ENCODE measurements at regions not wholly inside any gene's neighbourhood (a gene's known extent, or its start where the extent isn't known, plus 50 kb on each side); places are given as distances from the start of the nearest gene placed in this dataset.

DNA sequence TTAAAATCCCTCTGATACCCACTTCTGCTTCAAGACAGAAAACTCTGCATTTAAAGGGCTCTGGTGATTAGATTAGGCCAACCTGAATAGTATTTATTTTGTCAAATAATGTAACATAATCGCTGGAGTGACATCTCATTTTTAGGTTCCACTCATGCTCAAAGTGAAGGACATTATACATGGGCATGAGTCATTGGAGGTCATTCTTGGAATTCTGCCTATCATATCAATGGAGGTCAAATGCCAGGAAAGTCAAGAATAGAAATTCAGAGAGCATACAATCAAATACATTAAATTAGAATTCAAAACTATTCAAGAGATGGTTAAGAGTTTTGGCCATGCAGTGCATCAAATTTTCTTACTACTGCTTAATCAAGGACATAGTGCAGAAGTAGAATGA is 50.8 kb upstream of the PRSS1 start:
- Histone ChIP-seq H3K36me3 (ENCODE audit: control insufficient read depth, insufficient read depth, low read length) (no peaks in the 10 kb centered on the region), H3K9me3 (ENCODE audit: control insufficient read depth, insufficient read depth, low read depth, low read length) (no peaks in the 10 kb centered on the region), H3K79me2 (ENCODE audit: control insufficient read depth, insufficient read depth, low read length) (no peaks in the 10 kb centered on the region), H3K27me3 (ENCODE audit: control insufficient read depth, insufficient read depth, low read length) (no peaks in the 10 kb centered on the region), H3K4me2 (ENCODE audit: extremely low read depth, insufficient read depth, low read length) (no peak overlapping the region), H4K20me1 (ENCODE audit: control insufficient read depth, extremely low read depth, insufficient read depth, low read length) (no peaks in the 10 kb centered on the region), H3K27ac (ENCODE audit: insufficient read depth, low read length) (no peak overlapping the region), H3K4me3 (replicated peaks in 1 of 4; ENCODE audit: control extremely low read depth in 1 of 4, insufficient read depth in 1 of 4, low read depth in 3 of 4, low read length in 4 of 4) (no peak overlapping the region), H3K4me1 (ENCODE audit: control insufficient read depth, extremely low read depth, insufficient read depth, low read length) (no peaks in the 10 kb centered on the region), H3K9ac (ENCODE audit: insufficient read depth, low read length) (no peak overlapping the region), H2AFZ (ENCODE audit: low read length) (no peak overlapping the region)
- TF ChIP-seq, protein P1, sequence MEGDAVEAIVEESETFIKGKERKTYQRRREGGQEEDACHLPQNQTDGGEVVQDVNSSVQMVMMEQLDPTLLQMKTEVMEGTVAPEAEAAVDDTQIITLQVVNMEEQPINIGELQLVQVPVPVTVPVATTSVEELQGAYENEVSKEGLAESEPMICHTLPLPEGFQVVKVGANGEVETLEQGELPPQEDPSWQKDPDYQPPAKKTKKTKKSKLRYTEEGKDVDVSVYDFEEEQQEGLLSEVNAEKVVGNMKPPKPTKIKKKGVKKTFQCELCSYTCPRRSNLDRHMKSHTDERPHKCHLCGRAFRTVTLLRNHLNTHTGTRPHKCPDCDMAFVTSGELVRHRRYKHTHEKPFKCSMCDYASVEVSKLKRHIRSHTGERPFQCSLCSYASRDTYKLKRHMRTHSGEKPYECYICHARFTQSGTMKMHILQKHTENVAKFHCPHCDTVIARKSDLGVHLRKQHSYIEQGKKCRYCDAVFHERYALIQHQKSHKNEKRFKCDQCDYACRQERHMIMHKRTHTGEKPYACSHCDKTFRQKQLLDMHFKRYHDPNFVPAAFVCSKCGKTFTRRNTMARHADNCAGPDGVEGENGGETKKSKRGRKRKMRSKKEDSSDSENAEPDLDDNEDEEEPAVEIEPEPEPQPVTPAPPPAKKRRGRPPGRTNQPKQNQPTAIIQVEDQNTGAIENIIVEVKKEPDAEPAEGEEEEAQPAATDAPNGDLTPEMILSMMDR (conservative IDR thresholded peaks at IDR 0.05 in 1 of 2, IDR thresholded peaks at IDR 0.05 in 1 of 2; ENCODE audit: low read depth in 1 of 2, low read length in 2 of 2) = no peak
- no peak for TF ChIP-seq EZH2 (IDR thresholded peaks at IDR 0.05; ENCODE audit: low read length, missing control alignments)
- DNase-seq (ENCODE audit: low read depth in 2 of 2) = no peak

DNA sequence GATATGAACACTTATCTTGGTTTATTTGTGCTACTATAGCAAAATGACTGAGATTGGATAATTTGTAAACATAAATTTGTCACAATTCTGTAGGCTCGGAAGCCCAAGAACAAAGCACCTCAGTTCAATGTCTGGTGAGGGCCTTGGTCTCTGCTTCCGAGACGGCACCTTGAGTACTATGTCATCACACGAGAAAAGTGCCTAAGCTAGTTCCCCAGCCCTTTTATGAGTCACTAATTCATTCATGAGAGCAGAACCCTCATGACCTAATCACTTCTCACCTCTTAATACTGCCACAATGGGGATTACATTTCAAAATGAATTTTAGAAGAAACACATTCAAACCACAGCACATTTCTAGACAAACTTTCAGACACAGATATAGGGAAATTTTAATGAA is 52.0 kb upstream of the PRSS1 start:
- no peaks in the 10 kb centered on the region for H3K4me1 ChIP-seq (ENCODE audit: control insufficient read depth, extremely low read depth, insufficient read depth, low read length)
- H3K79me2 ChIP-seq (ENCODE audit: control insufficient read depth, insufficient read depth, low read length) = no peaks in the 10 kb centered on the region
- H4K20me1 ChIP-seq (ENCODE audit: control insufficient read depth, extremely low read depth, insufficient read depth, low read length) = no peaks in the 10 kb centered on the region
- no peak overlapping the region for H3K4me2 ChIP-seq (ENCODE audit: extremely low read depth, insufficient read depth, low read length)
- TF ChIP-seq, protein P1 (conservative IDR thresholded peaks at IDR 0.05 in 1 of 2, IDR thresholded peaks at IDR 0.05 in 1 of 2; ENCODE audit: low read depth in 1 of 2, low read length in 2 of 2) = no peak
- TF ChIP-seq EZH2 (IDR thresholded peaks at IDR 0.05; ENCODE audit: low read length, missing control alignments) = no peak
- no peaks in the 10 kb centered on the region for H3K36me3 ChIP-seq (ENCODE audit: control insufficient read depth, insufficient read depth, low read length)
- H3K27ac ChIP-seq (ENCODE audit: insufficient read depth, low read length) = no peak overlapping the region
- no peaks in the 10 kb centered on the region for H3K9me3 ChIP-seq (ENCODE audit: control insufficient read depth, insufficient read depth, low read depth, low read length)
- no peak for DNase-seq (ENCODE audit: low read depth in 2 of 2)
- no peak overlapping the region for H3K9ac ChIP-seq (ENCODE audit: insufficient read depth, low read length)
- H3K4me3 ChIP-seq (replicated peaks in 1 of 4; ENCODE audit: control extremely low read depth in 1 of 4, insufficient read depth in 1 of 4, low read depth in 3 of 4, low read length in 4 of 4) = no peak overlapping the region
- H3K27me3 ChIP-seq (ENCODE audit: control insufficient read depth, insufficient read depth, low read length) = no peaks in the 10 kb centered on the region
- no peak overlapping the region for H2AFZ ChIP-seq (ENCODE audit: low read length)

DNA sequence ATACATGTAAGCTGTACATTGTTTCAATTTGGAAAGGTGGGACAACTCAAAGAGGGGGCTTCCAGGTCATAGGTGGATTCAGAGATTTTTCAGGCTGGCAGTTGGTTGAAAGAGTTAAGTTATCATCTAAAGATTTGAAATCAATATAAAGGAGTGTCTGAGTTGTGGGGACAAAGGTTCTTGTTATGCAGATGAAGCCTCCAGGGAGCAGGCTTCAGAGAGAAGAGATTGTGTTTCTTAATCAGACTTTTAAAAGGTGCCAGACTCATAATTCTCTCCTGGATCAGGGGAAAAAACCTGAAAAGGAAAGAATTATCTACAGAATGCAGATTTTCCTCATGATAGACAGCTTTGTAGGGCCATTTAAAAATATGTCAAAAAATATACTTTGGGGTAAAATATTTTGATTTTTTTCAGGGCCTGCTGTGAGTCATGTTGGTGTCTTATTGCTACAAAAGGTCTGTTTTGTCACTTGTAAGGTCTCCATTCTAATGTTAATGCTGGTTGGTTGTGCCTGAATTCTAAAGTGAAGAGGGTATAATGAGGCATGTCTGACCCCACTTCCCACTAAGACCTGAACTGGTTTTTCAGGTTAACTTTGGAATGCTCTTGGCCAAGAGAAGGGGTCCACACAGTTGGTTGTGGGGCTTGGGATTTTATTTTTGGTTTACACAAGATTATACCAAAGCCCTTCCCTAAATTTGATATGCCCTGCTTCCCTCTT is 52.7 kb upstream of the PRSS1 start:
- DNase-seq (ENCODE audit: low read depth in 2 of 2) = no peak
- TF ChIP-seq EZH2 (IDR thresholded peaks at IDR 0.05; ENCODE audit: low read length, missing control alignments) = no peak
- TF ChIP-seq, protein P1 (conservative IDR thresholded peaks at IDR 0.05 in 1 of 2, IDR thresholded peaks at IDR 0.05 in 1 of 2; ENCODE audit: low read depth in 1 of 2, low read length in 2 of 2) = no peak

More for the DNA sequence above, 52.7 kb upstream of the PRSS1 start:
- H3K9me3 ChIP-seq (ENCODE audit: control insufficient read depth, insufficient read depth, low read depth, low read length) = no peaks in the 10 kb centered on the region
- H2AFZ ChIP-seq (ENCODE audit: low read length) = no peak overlapping the region
- H3K9ac ChIP-seq (ENCODE audit: insufficient read depth, low read length) = no peak overlapping the region
- no peak overlapping the region for H3K4me2 ChIP-seq (ENCODE audit: extremely low read depth, insufficient read depth, low read length)
- H3K4me1 ChIP-seq (ENCODE audit: control insufficient read depth, extremely low read depth, insufficient read depth, low read length) = no peaks in the 10 kb centered on the region
- no peaks in the 10 kb centered on the region for H4K20me1 ChIP-seq (ENCODE audit: control insufficient read depth, extremely low read depth, insufficient read depth, low read length)
- H3K4me3 ChIP-seq (replicated peaks in 1 of 4; ENCODE audit: control extremely low read depth in 1 of 4, insufficient read depth in 1 of 4, low read depth in 3 of 4, low read length in 4 of 4) = no peak overlapping the region
- H3K79me2 ChIP-seq (ENCODE audit: control insufficient read depth, insufficient read depth, low read length) = no peaks in the 10 kb centered on the region
- H3K36me3 ChIP-seq (ENCODE audit: control insufficient read depth, insufficient read depth, low read length) = no peaks in the 10 kb centered on the region
- no peaks in the 10 kb centered on the region for H3K27me3 ChIP-seq (ENCODE audit: control insufficient read depth, insufficient read depth, low read length)
- no peak overlapping the region for H3K27ac ChIP-seq (ENCODE audit: insufficient read depth, low read length)
